T-cell (primary cell): ENCODE measurements at regions not wholly inside any gene's neighbourhood (a gene's known extent, or its start where the extent isn't known, plus 50 kb on each side); places are given as distances from the start of the nearest gene placed in this dataset.
"Not testable (repeated sequence)": the region's sequence is repeated elsewhere in the genome, so short reads cannot be mapped to it uniquely, and the experiment has no call there.

ENCODE experiments used
- ATAC-seq, 4 experiments: fragments of 200-7000 bp in 3 of 4; fragments of 150-1000 bp in 1 of 4; cut with Tn5 transposase; replicated peaks in 1 of 4; 1 replicate in 3 of 4; 2 replicates in 1 of 4; pipeline ENCODE4 v1.10.0; 2021; ENCODE audit warnings: moderate library complexity in 3 of 4, mild to moderate bottlenecking in 2 of 4, moderate number of reproducible peaks in 1 of 4
- CTCF ChIA-PET, 2 donors: fragments of 300-600 bp; sonication (Branson Sonifier 250); formaldehyde crosslinking; loops; one replicate each; lab custom pipeline; 2022; ENCODE audit warnings: antibody characterized with exemption in 2 of 2; lab: Charles Lee
- POLR2A ChIA-PET, 2 donors: fragments of 300-600 bp; sonication (Branson Sonifier 250); formaldehyde crosslinking; loops; one replicate each; lab custom pipeline; 2022; ENCODE audit warnings: antibody characterized with exemption in 2 of 2; lab: Charles Lee
- DNase-seq, 35 experiments: peaks; one replicate each; pipeline versions ENCODE4 v3.0.0 to v3.0.0-alpha.2; 2013 to 2023
- H3K27ac ChIP-seq: one replicate; pipeline ENCODE4 v1.5.1; 2013; ENCODE audit warnings: low read length
- H3K27me3 ChIP-seq, 2 experiments: replicated peaks in 1 of 2; 1 replicate in 1 of 2; 2 replicates in 1 of 2; pipeline versions ENCODE4 v1.6.1 to v1.7.0; 2013; ENCODE audit warnings: low read length in 1 of 2, mixed read lengths in 1 of 2; ENCODE audit not compliant: control insufficient read depth in 2 of 2, insufficient read depth in 2 of 2; ENCODE audit errors: extremely low read depth in 1 of 2
- H3K36me3 ChIP-seq, 2 donors: 1 replicate in 1 of 2; 2 replicates in 1 of 2; pipeline versions ENCODE4 v1.6.1 to v1.7.0; 2013; ENCODE audit warnings: low read length in 1 of 2; ENCODE audit not compliant: control insufficient read depth in 2 of 2, insufficient read depth in 1 of 2; ENCODE audit errors: extremely low read depth in 1 of 2
- H3K4me1 ChIP-seq, 2 experiments: 1 replicate in 1 of 2; 2 replicates in 1 of 2; pipeline versions ENCODE4 v1.6.1 to v1.7.0; 2013; ENCODE audit warnings: low read length in 2 of 2, mixed read lengths in 1 of 2; ENCODE audit not compliant: insufficient read depth in 2 of 2, control insufficient read depth in 1 of 2; ENCODE audit errors: extremely low read depth in 1 of 2
- H3K4me3 ChIP-seq, 2 donors: 1 replicate in 1 of 2; 2 replicates in 1 of 2; pipeline versions ENCODE4 v1.5.1 to v1.7.0; 2013; ENCODE audit warnings: mild to moderate bottlenecking in 2 of 2, low read length in 1 of 2, moderate library complexity in 1 of 2; ENCODE audit not compliant: control insufficient read depth in 1 of 2; ENCODE audit errors: extremely low read depth in 1 of 2
- H3K9me3 ChIP-seq: 2 replicates; pipeline ENCODE4 v1.7.0; 2013
- H3K27ac Mint-ChIP-seq, 2 donors: one replicate each; pipeline ENCODE4 v1.8.0; 2020 to 2021; ENCODE audit warnings: mild to moderate bottlenecking in 2 of 2, mixed read lengths in 2 of 2
- H3K27me3 Mint-ChIP-seq, 2 donors: one replicate each; pipeline ENCODE4 v1.8.0; 2021 to 2022; ENCODE audit warnings: mixed read lengths in 2 of 2
- H3K36me3 Mint-ChIP-seq: one replicate; pipeline ENCODE4 v1.8.0; 2021; ENCODE audit warnings: mixed read lengths
- H3K4me1 Mint-ChIP-seq, 3 donors: one replicate each; pipeline ENCODE4 v1.8.0; 2020 to 2022; ENCODE audit warnings: mixed read lengths in 3 of 3, mild to moderate bottlenecking in 1 of 3
- H3K4me3 Mint-ChIP-seq, 3 donors: one replicate each; pipeline ENCODE4 v1.8.0; 2020 to 2022; ENCODE audit warnings: mild to moderate bottlenecking in 3 of 3, mixed read lengths in 3 of 3, moderate library complexity in 3 of 3
- H3K9me3 Mint-ChIP-seq, 3 donors: one replicate each; pipeline ENCODE4 v1.8.0; 2020 to 2022; ENCODE audit warnings: mixed read lengths in 3 of 3
- WGBS: methylation state at CpG from one replicate; pipeline ENCODE4 v1.1.5; 2013; ENCODE audit warnings: missing lambda C conversion rate; ENCODE audit not compliant: insufficient coverage; 5-methylcytosine and 5-hydroxymethylcytosine counted together

DNA sequence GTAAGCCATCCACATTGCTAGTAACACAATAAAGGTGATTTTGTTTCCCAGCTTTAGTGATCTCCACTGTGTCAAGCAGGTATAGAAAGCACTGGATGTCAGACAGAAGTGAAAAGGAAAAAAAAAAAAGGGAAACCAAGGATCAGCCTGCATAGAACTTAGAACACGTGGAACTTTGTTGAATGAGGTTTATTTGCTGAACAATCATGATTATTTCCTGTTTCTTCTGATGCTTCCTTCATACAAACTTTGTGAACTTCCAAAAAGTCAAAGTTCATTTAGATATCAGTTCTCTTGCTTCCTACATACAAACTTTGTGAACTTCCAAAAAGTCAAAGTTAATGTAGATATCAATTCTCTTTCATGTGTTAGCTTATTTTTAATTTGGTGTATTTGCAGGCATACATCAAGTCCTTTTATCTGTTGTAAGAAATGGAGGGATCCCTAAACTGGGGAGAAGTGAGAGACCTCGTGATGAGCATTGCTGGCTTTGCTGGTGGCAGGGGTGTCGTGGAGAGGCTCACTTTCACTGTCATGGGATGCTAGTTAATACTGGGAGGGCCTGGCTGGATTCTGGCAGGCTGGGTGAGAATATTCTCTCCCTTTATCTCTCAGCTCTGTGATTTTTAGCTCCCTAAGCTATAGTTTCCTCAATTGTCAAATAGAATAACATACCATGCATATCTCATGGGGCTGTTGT is 298.4 kb downstream of the INHBA start:
- H3K4me1 ChIP-seq: no peaks in the 10 kb centered on the region
- 29% methylated on average over 1 of the region's 3 CpGs for WGBS
- DNase-seq (no peak), ATAC-seq (no peak)
- Mint-ChIP-seq H3K4me1 (no peaks in the 10 kb centered on the region), H3K4me3 (no peak overlapping the region), H3K36me3 (no peaks in the 10 kb centered on the region), H3K27me3 (no peaks in the 10 kb centered on the region), H3K27ac (no peak overlapping the region), H3K9me3 (peaks cover 4 to 20% (median 10%) of the 10 kb centered on the region in 3 donors)
- POLR2A ChIA-PET: no interaction called here
- CTCF ChIA-PET: no interaction called here
- H3K4me3 ChIP-seq: no peak overlapping the region
- no peaks in the 10 kb centered on the region for H3K27me3 ChIP-seq
- H3K36me3 ChIP-seq: no peaks in the 10 kb centered on the region
- no peaks in the 10 kb centered on the region for H3K9me3 ChIP-seq
- no peak overlapping the region for H3K27ac ChIP-seq

GRCh38 chr7:41403291-41403690 is 299.6 kb downstream of the INHBA start:
- ATAC-seq (no peak), DNase-seq (no peak)
- ChIA-PET POLR2A (no interaction called here), CTCF (no interaction called here)
- Histone ChIP-seq H3K4me3 (no peak overlapping the region), H3K9me3 (no peaks in the 10 kb centered on the region), H3K36me3 (no peaks in the 10 kb centered on the region), H3K4me1 (no peaks in the 10 kb centered on the region), H3K27me3 (no peaks in the 10 kb centered on the region), H3K27ac (no peak overlapping the region)
- H3K4me3 Mint-ChIP-seq: no peak overlapping the region
- H3K27me3 Mint-ChIP-seq: no peaks in the 10 kb centered on the region
- H3K4me1 Mint-ChIP-seq: no peaks in the 10 kb centered on the region
- H3K36me3 Mint-ChIP-seq: no peaks in the 10 kb centered on the region
- no CpG with 5 or more reads among the region's 2 CpGs for WGBS
- no peak overlapping the region for H3K27ac Mint-ChIP-seq
- H3K9me3 Mint-ChIP-seq: peaks cover 6 to 23% (median 13%) of the 10 kb centered on the region in 3 donors

- Mint-ChIP-seq H3K27me3 (no peaks in the 10 kb centered on the region), H3K4me1 (no peaks in the 10 kb centered on the region), H3K36me3 (no peaks in the 10 kb centered on the region), H3K27ac (no peak overlapping the region), H3K9me3 (peaks cover 6 to 20% (median 11%) of the 10 kb centered on the region in 3 donors), H3K4me3 (no peak overlapping the region)
- ATAC-seq (no peak), DNase-seq (no peak)
- no peaks in the 10 kb centered on the region for H3K4me1 ChIP-seq
- CTCF ChIA-PET: no interaction called here
- H3K9me3 ChIP-seq: no peaks in the 10 kb centered on the region
- H3K27me3 ChIP-seq: no peaks in the 10 kb centered on the region
- 48% methylated on average over 4 of the region's 4 CpGs for WGBS
- H3K4me3 ChIP-seq: no peak overlapping the region
- H3K36me3 ChIP-seq: no peaks in the 10 kb centered on the region
- POLR2A ChIA-PET: no interaction called here
- no peak overlapping the region for H3K27ac ChIP-seq
Measured at GRCh38 chr7:41401833-41402232, 301.1 kb downstream of the INHBA start.

- no peak overlapping the region for H3K4me3 ChIP-seq
- DNase-seq: no peak
- CTCF ChIA-PET: no interaction called here
Measured at GRCh38 chr7:41399171-41399570, 303.7 kb downstream of the INHBA start.

DNA sequence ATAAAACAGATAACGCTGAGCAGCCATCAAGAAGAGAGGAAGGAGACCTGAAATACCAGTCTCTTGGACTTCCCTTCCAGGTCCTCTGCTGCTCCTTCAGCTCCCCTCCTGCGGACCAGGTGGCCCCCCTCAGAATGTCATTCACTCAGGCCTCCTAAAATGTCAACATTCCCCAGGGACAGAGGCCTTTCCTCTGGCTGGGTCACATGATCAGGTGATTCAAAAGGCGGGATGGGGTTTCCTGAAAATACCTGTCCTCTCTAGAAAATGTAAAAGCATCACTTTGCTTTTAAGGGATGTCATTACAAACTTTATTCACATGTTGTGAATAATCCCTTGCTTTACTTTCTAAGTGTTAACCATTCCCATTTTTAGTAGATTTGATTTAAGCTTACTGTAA is 311.1 kb downstream of the INHBA start:
- H3K9me3 Mint-ChIP-seq: peaks cover 12 to 14% (median 12%) of the 10 kb centered on the region in 3 donors
- H3K36me3 ChIP-seq: no peaks in the 10 kb centered on the region
- ChIA-PET CTCF (no interaction called here), POLR2A (no interaction called here)
- no peaks in the 10 kb centered on the region for H3K27me3 Mint-ChIP-seq
- no peaks in the 10 kb centered on the region for H3K27me3 ChIP-seq
- H3K4me3 ChIP-seq: no peak overlapping the region
- DNase-seq: no peak
- 94% methylated on average over 2 of the region's 3 CpGs for WGBS
- H3K4me1 ChIP-seq: no peaks in the 10 kb centered on the region
- no peak overlapping the region for H3K27ac ChIP-seq
- ATAC-seq: no peak
- no peaks in the 10 kb centered on the region for H3K4me1 Mint-ChIP-seq
- no peaks in the 10 kb centered on the region for H3K36me3 Mint-ChIP-seq
- H3K9me3 ChIP-seq: no peaks in the 10 kb centered on the region
- H3K27ac Mint-ChIP-seq: no peak overlapping the region
- H3K4me3 Mint-ChIP-seq: no peak overlapping the region

More at GRCh38 chr7:41399171-41399570, 303.7 kb downstream of the INHBA start:
- POLR2A ChIA-PET: no interaction called here
- Mint-ChIP-seq H3K36me3 (no peaks in the 10 kb centered on the region), H3K27me3 (no peaks in the 10 kb centered on the region), H3K4me1 (no peaks in the 10 kb centered on the region), H3K9me3 (peaks cover 6 to 19% (median 14%) of the 10 kb centered on the region in 3 donors), H3K4me3 (no peak overlapping the region), H3K27ac (no peak overlapping the region)
- H3K27me3 ChIP-seq: no peaks in the 10 kb centered on the region
- no peaks in the 10 kb centered on the region for H3K36me3 ChIP-seq
- no peaks in the 10 kb centered on the region for H3K9me3 ChIP-seq
- H3K27ac ChIP-seq: no peak overlapping the region
- no CpG with 5 or more reads among the region's 3 CpGs for WGBS
- H3K4me1 ChIP-seq: no peaks in the 10 kb centered on the region
- ATAC-seq: no peak

DNA sequence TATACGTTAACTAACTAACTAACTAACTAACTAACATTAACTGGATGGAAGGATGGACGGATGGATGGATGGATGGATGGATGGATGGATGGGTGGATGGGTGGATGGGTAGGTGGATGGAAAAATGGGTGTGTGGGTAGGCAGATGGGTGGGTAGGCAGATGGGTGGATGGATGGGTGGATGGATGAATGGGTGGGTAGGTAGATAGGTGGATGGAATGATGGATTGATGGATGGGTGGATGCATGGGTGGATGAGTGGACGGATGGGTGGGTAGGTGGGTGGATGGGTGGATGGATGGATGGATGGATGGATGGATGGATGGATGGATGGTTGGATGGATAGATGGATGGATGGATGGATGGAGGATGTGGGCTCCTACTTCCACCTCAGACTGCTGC is 314.0 kb downstream of the INHBA start:
- H3K27ac Mint-ChIP-seq, DNase-seq, H3K27me3 Mint-ChIP-seq, H3K9me3 ChIP-seq, H3K4me1 Mint-ChIP-seq, H3K36me3 Mint-ChIP-seq, H3K4me3 Mint-ChIP-seq, H3K36me3 ChIP-seq, H3K4me3 ChIP-seq, H3K27me3 ChIP-seq, H3K27ac ChIP-seq, ATAC-seq, CTCF ChIA-PET, POLR2A ChIA-PET, H3K4me1 ChIP-seq: not testable (repeated sequence)
- peaks cover 3 to 16% (median 10%) of the 10 kb centered on the region in 3 donors for H3K9me3 Mint-ChIP-seq
- WGBS: 25% methylated on average over 2 of the region's 3 CpGs
